Occipital lobe (tissue), 1 donor: ENCODE measurements at regions not wholly inside any gene's neighbourhood (a gene's known extent, or its start where the extent isn't known, plus 50 kb on each side); places are given as distances from the start of the nearest gene placed in this dataset.

Experiments
- DNase-seq: peaks from one replicate; lab custom pipeline; 2025; lab: John Stamatoyannopoulos, UW

DNA sequence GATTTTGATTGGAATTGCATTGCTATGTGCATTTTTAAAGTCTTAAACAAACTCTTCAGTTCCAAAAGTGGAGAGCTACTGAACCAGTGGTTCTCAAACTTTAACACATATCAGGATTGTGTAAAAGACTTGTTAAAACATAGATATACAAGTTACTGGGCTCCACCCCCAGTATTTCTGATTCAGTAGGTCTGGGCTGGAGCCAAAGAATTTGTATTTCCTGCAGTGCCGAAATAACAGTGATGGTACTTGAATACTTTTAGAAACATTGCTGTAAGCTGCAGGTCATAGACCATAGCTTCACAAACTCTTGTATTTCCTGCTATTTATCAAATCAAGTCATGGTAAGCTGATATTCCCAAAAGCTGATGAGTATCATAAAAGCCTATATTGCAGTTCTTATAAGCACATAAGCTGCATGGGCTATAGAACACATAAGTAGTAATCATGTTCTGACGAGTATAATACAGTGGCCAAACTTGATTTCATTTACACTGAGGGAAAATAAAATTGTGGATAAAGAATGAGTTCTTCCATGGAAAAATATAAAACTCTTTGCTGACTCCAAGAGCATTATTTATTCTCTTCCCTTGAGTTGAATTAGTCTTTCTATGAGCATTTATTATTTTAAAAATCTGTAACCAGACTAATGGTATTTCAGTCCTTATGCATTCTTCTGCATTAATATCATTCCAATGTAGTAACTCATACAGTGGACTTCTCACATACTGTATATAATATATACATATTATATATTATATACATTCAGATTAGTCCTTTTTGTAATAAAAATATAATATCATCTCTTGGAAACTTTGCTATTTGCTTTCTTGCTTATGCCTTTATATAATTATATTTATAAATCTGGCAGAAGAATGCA is 550.5 kb upstream of the AGTR1 start:
- DNase-seq, result no peak

GRCh38 chr3:148147903-148148302 is 549.8 kb upstream of the AGTR1 start:
- DNase-seq, result no peak

- no peak for DNase-seq
Measured at GRCh38 chr3:148149556-148149955, 548.1 kb upstream of the AGTR1 start.

DNA sequence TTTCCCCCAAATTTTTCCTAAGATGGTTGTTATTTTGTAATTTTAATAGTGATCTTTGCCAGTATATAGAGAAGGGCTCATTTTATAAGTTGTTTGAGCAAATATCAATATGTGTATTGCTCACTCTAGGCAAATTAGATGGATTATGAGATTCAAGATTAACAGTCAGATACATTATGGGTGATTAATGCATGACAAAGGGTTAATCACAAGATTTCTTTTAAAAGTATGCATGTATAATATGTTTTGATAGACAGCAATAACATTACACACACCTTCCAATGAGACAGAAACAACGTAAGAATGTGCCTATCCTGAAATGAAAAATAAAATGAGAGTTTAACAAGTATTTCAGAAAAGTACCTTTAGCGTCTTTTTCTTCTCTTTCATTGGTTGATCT is 547.6 kb upstream of the AGTR1 start:
- no peak for DNase-seq

DNA sequence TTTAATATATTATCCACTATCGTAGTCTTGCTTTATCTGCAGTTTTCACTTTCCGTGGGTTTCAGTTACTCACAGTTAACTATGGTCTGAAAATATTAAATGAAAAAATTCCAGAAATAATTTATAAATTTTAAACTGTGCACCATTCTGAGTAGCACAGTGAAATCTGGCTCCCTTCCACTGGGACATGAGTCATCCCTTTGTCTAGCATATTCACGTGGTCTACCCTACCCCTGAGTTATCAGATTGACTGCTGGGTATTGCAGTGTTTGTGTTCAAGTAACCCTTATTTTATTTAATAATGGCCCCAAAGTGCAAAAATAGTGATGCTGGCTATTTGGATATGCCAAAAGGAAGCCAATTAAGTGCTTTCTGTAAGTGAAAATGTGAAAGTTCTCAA is 539.5 kb upstream of the AGTR1 start:
- no peak for DNase-seq

- DNase-seq, result no peak
Measured at GRCh38 chr3:148162132-148162531, 535.6 kb upstream of the AGTR1 start.

- no peak for DNase-seq
Measured at GRCh38 chr3:148168347-148168746, 529.4 kb upstream of the AGTR1 start.

- no peak for DNase-seq
Measured at GRCh38 chr3:148173851-148174250, 523.9 kb upstream of the AGTR1 start.

DNA sequence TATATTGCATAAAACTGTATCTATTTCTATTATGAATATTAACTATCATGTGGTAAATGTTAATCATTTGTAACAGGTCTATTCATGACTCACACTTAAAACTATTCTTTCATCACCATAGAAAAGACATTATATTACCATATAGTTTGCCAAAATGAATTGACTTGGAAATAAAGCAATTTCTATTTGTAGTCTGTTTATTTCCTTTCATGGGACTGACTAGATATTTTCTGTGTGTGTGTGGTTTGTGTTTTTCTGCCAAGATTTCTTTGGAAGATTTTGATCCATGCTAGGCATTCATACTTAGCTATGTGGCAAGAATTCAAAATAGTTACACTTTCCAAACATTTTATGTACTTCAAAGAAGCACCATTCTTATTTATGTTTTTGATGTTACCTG is 522.5 kb upstream of the AGTR1 start:
- DNase-seq, result no peak

DNA sequence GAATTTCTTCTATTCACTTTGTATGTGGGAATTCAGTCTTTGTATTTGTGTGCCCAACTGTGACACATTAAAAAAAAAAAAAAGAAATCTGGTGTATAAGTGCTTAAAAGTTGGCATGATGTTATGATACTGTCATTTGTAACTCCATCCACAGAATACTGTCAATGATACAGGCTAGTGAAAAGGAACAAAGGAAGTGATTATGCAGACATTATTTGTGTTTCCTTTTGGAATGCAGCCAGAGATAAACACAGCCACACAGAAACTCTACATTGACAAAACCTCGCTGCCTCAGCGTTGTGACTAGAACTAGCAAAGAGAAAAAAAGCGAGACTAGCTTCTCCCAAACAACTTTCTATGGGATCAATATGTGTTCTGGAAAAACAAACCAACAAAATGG is 519.2 kb upstream of the AGTR1 start:
- DNase-seq, result no peak

- no peak for DNase-seq
Measured at GRCh38 chr3:148184798-148185197, 512.9 kb upstream of the AGTR1 start.

- DNase-seq, result no peak
Measured at GRCh38 chr3:148186881-148187280, 510.8 kb upstream of the AGTR1 start.

- DNase-seq, result no peak
Measured at GRCh38 chr3:148187296-148187695, 510.4 kb upstream of the AGTR1 start.

DNA sequence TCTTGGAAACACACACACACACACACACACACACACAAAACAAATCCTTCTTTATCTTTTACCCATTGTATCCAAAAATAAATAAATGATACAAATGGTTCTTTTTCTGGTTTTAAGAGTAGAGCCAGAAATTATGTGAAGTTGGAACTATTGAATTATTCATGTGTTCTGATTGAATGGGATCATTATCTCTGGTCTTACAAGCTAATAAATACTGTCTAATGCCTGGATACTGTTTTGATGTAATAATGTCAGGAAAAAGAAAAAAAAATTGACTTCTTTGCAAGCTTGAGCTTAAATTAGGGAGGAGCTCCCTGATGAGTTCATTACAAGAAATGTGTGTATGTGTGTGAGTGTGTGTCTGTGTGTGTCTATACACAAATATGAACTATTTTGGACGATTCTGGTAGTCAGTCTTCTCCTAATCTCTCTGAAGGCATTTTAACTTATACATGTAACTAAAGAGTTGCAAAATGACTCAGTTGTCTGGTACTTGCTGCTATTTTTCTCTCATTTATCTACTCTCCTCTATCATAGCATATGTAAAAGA is 507.2 kb upstream of the AGTR1 start:
- peak; percentile 2 for DNase-seq

- DNase-seq, result no peak
Measured at GRCh38 chr3:148191966-148192365, 505.7 kb upstream of the AGTR1 start.

GRCh38 chr3:148197061-148197460 is 500.6 kb upstream of the AGTR1 start:
- no peak for DNase-seq

GRCh38 chr3:148202386-148202785 is 495.3 kb upstream of the AGTR1 start:
- no peak for DNase-seq

- DNase-seq, result no peak
Measured at GRCh38 chr3:148203297-148204010, 494.2 kb upstream of the AGTR1 start.

DNA sequence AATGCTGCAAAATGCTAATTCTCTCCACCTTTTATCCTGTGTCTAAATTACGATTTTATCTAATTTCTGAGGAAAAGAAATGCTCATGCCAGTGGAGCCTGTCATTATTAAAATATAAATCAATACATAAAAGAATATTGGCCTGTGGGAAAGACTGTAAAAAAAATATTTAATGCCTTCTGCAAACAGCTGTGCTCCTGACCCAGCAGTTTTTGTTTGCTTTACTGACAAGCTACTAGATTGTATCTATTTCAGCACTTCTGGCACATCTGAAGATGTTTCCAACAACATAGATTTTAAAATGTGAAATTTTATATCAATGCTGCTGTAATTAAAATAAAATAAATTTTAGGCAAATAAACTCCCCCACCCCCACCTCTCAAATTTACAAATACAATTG is 493.6 kb upstream of the AGTR1 start:
- no peak for DNase-seq

DNA sequence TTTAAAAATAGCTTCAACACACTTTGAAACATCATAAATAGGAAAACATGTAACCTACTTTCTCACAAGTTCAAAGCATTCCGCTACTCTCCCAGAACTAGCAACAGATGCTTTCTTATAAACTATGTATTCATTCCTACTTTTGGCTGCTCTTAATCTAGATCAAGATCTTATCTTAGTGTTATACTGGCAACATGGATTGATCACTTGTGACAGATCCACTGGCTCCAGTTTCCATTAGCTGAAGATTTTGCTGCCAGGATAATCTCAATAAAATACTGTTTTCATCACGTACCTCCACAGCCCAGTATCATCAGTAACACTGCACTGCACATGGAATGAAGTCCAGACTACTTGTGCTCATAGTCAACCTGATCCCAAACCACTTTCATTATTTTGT is 491.7 kb upstream of the AGTR1 start:
- no peak for DNase-seq

- DNase-seq, result no peak
Measured at GRCh38 chr3:148206446-148206845, 491.3 kb upstream of the AGTR1 start.

DNA sequence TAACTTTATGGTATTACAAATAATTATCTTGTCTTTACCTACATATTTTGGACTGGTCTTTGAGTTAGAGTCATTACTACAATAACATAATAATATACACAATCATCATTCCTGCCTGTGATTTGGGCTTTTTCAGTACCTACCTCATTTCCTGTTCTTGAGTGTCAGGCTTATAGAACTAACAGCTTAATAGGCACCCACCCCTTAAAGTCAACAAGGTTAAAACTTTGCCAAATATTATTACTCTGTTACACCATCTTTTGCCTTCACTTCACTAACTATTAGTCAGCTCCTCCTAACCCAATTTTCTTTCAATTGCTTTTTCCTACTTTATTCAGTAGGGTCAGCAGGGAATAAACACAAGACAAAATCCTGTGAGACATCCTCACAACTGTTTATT is 488.7 kb upstream of the AGTR1 start:
- no peak for DNase-seq

DNA sequence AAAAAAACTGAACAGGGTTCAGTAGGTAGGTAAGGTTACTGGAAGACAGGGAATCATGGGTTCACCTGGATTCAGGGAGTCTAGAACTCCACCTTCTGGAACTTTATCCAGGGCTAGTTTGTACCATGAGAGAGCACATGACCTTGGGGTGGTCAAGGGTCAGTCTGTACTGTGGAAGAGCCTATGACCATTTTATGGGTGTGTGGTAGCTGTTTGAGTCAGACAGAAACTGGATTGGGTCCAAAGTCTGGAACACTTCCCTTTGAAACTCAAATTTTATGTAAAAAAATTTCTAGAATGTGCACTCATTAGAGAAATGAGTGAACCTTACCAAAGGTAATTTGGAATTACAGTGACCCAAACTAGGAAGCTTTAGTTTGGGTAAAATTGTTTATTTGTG is 486.0 kb upstream of the AGTR1 start:
- DNase-seq, result no peak
